IPS-15b (cell line): ENCODE measurements at regions not wholly inside any gene's neighbourhood (a gene's known extent, or its start where the extent isn't known, plus 50 kb on each side); places are given as distances from the start of the nearest gene placed in this dataset.

Experiments used
- H3K27me3 ChIP-seq: one replicate; pipeline ENCODE4 v1.6.1; 2013; ENCODE audit warnings: low read length; ENCODE audit not compliant: control insufficient read depth, insufficient read depth
- H3K36me3 ChIP-seq: one replicate; pipeline ENCODE4 v1.6.1; 2013; ENCODE audit warnings: low read length; ENCODE audit not compliant: control insufficient read depth, insufficient read depth
- H3K4me1 ChIP-seq: one replicate; pipeline ENCODE4 v1.6.1; 2013; ENCODE audit warnings: mild to moderate bottlenecking, low read length; ENCODE audit not compliant: control insufficient read depth, insufficient read depth
- H3K4me3 ChIP-seq: one replicate; pipeline ENCODE4 v1.5.1; 2013; ENCODE audit warnings: low read depth, low read length
- H3K9ac ChIP-seq: one replicate; pipeline ENCODE4 v1.6.1; 2013; ENCODE audit warnings: low read depth, mild to moderate bottlenecking, low read length
- H3K9me3 ChIP-seq: one replicate; pipeline ENCODE4 v1.6.1; 2013; ENCODE audit warnings: mild to moderate bottlenecking, low read length; ENCODE audit not compliant: control insufficient read depth, insufficient read depth

- no peaks in the 10 kb centered on the region for H3K36me3 ChIP-seq
- no peaks in the 10 kb centered on the region for H3K27me3 ChIP-seq
- no peak overlapping the region for H3K4me3 ChIP-seq
- H3K4me1 ChIP-seq = peaks cover 6% of the 10 kb centered on the region
- H3K9ac ChIP-seq = no peak overlapping the region
- H3K9me3 ChIP-seq = no peaks in the 10 kb centered on the region
Observed at GRCh38 chr13:33376212-33376611, 90.7 kb upstream of the STARD13 start.

- Histone ChIP-seq H3K36me3 (no peaks in the 10 kb centered on the region), H3K27me3 (no peaks in the 10 kb centered on the region), H3K4me1 (peaks cover 6% of the 10 kb centered on the region), H3K9me3 (no peaks in the 10 kb centered on the region), H3K4me3 (no peak overlapping the region), H3K9ac (no peak overlapping the region)
Observed at GRCh38 chr13:33377411-33377810, 91.9 kb upstream of the STARD13 start.

- Histone ChIP-seq H3K9ac (no peak overlapping the region), H3K27me3 (no peaks in the 10 kb centered on the region), H3K9me3 (no peaks in the 10 kb centered on the region)
Observed at GRCh38 chr13:33377825-33378224, 92.3 kb upstream of the STARD13 start.

GRCh38 chr13:33379608-33380007, 94.1 kb upstream of the STARD13 start:
- Histone ChIP-seq H3K4me3 (no peak overlapping the region), H3K9me3 (no peaks in the 10 kb centered on the region)

More at GRCh38 chr13:33377825-33378224, 92.3 kb upstream of the STARD13 start:
- peaks cover 6% of the 10 kb centered on the region for H3K4me1 ChIP-seq
- H3K36me3 ChIP-seq = no peaks in the 10 kb centered on the region
- no peak overlapping the region for H3K4me3 ChIP-seq

GRCh38 chr13:33380487-33381079, 95.0 kb upstream of the STARD13 start:
- no peaks in the 10 kb centered on the region for H3K9me3 ChIP-seq
- peaks cover 11% of the 10 kb centered on the region for H3K4me1 ChIP-seq
- no peak overlapping the region for H3K4me3 ChIP-seq
- no peaks in the 10 kb centered on the region for H3K27me3 ChIP-seq
- H3K36me3 ChIP-seq = no peaks in the 10 kb centered on the region
- no peak overlapping the region for H3K9ac ChIP-seq

More at GRCh38 chr13:33379608-33380007, 94.1 kb upstream of the STARD13 start:
- Histone ChIP-seq H3K27me3 (no peaks in the 10 kb centered on the region), H3K9ac (no peak overlapping the region), H3K36me3 (no peaks in the 10 kb centered on the region), H3K4me1 (peaks cover 11% of the 10 kb centered on the region)

GRCh38 chr13:33381180-33381579, 95.6 kb upstream of the STARD13 start:
- Histone ChIP-seq H3K36me3 (no peaks in the 10 kb centered on the region), H3K9me3 (no peaks in the 10 kb centered on the region), H3K27me3 (no peaks in the 10 kb centered on the region), H3K9ac (no peak overlapping the region), H3K4me3 (no peak overlapping the region), H3K4me1 (peaks cover 11% of the 10 kb centered on the region)

- peaks cover 11% of the 10 kb centered on the region for H3K4me1 ChIP-seq
- no peaks in the 10 kb centered on the region for H3K36me3 ChIP-seq
- H3K9ac ChIP-seq = no peak overlapping the region
- no peak overlapping the region for H3K4me3 ChIP-seq
- no peaks in the 10 kb centered on the region for H3K9me3 ChIP-seq
- H3K27me3 ChIP-seq = no peaks in the 10 kb centered on the region
Observed at GRCh38 chr13:33381906-33382305, 96.4 kb upstream of the STARD13 start.

- Histone ChIP-seq H3K4me1 (peaks cover 11% of the 10 kb centered on the region), H3K4me3 (no peak overlapping the region), H3K9me3 (no peaks in the 10 kb centered on the region), H3K36me3 (no peaks in the 10 kb centered on the region), H3K9ac (no peak overlapping the region), H3K27me3 (no peaks in the 10 kb centered on the region)
Observed at GRCh38 chr13:33383724-33384577, 98.4 kb upstream of the STARD13 start.

DNA sequence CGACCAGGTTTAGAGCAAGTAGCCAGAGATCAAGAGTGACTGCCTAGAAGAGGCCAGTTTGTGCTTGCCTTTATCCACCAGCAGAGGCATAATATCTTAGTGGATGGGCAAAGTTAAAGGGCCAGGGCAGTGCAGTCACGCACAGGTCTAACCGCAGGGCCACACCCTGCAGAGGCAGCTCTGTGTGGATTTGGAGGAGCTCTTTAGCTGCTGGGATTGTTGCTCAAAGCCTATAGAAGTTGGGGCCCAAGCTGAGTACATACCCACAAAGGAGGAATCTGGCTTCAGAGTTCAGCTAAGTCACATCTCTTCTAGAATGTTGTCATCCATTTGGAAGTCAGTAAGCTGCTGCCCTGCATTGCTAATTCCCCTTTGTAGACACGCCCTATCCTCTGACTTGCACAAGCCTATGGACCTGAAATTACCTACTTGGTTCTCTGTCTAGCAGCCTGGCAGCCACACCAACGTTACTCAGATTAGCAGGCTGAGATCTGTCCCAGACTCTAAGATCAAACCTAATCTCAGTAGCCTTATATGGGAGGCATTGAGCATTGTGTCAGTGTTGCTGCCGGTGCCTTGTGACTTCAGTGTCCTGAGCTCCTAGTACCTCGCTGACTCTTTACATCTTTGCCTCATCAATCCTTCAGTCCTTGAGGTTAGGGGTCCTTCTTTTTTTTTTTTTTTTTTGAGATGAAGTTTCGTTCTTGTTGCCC, 102.9 kb upstream of the STARD13 start:
- no peaks in the 10 kb centered on the region for H3K36me3 ChIP-seq
- H3K9me3 ChIP-seq = no peaks in the 10 kb centered on the region
- H3K9ac ChIP-seq = no peak overlapping the region
- H3K27me3 ChIP-seq = no peaks in the 10 kb centered on the region
- H3K4me1 ChIP-seq = peaks cover 5% of the 10 kb centered on the region
- no peak overlapping the region for H3K4me3 ChIP-seq

- Histone ChIP-seq H3K4me1 (no peaks in the 10 kb centered on the region), H3K36me3 (no peaks in the 10 kb centered on the region), H3K9me3 (no peaks in the 10 kb centered on the region), H3K9ac (no peak overlapping the region), H3K27me3 (no peaks in the 10 kb centered on the region), H3K4me3 (no peak overlapping the region)
Observed at GRCh38 chr13:33392794-33393405, 107.3 kb upstream of the STARD13 start.

GRCh38 chr13:33394294-33394932, 108.9 kb upstream of the STARD13 start:
- Histone ChIP-seq H3K4me1 (no peaks in the 10 kb centered on the region), H3K36me3 (no peaks in the 10 kb centered on the region), H3K9ac (no peak overlapping the region), H3K9me3 (no peaks in the 10 kb centered on the region), H3K4me3 (no peak overlapping the region), H3K27me3 (no peaks in the 10 kb centered on the region)
